ENCODE measurements at regions not wholly inside any gene's neighbourhood (a gene's known extent, or its start where the extent isn't known, plus 50 kb on each side); places are given as distances from the start of the nearest gene placed in this dataset.

- TF ChIP-seq ARNTL (CRISPR knock-in tag; IDR thresholded peaks at IDR 0.05; ENCODE audit: borderline replicate concordance, low read depth): no peak
- no peak for TF ChIP-seq BACH2 (CRISPR knock-in tag; IDR thresholded peaks at IDR 0.05; ENCODE audit: borderline replicate concordance)
- TF ChIP-seq GLIS3 (CRISPR knock-in tag; IDR thresholded peaks at IDR 0.05): no peak
- ATAC-seq: no peak
These were observed 345.4 kb upstream of the SALL3 start for GRCh38 chr18:78634061-78634696.

DNA sequence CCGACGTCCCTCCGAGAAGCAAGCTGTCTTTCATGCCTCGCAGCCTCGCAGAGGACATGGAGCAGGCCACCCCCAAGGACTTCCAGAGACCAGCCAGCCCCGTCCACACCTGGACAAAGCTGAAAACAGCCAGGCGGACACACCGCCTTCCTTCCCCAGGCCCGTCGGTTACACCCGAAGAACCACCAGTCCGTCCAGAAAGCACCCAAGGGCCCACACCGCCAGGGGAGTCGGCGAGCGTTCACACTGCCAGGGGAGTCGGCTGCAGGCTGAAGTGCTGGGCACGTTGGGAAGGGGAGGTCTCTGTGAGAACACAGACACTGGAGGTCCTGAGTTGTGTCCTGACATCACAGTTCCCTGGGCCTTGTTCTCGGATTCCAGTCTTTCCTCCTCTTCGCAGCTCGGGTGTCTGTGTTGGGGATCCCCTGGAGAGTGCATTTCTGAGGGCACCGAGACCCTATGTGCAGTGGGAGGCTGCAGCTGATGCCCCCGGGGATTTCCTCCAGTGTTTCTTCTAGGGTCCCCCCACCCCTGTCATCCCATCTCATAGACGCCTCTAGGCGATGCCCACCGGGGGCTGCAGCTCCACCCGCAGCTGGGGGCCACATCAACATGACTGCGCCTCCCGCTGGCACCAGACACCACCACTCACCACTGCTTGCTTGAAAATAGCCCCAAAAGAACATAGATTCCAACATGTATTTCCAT is 344.4 kb upstream of the SALL3 start:
- no peak for TF ChIP-seq ZNF8 (CRISPR knock-in tag; IDR thresholded peaks at IDR 0.05)
- no peak for TF ChIP-seq ESRRG (CRISPR knock-in tag; IDR thresholded peaks at IDR 0.05)
- TF ChIP-seq, protein P1, sequence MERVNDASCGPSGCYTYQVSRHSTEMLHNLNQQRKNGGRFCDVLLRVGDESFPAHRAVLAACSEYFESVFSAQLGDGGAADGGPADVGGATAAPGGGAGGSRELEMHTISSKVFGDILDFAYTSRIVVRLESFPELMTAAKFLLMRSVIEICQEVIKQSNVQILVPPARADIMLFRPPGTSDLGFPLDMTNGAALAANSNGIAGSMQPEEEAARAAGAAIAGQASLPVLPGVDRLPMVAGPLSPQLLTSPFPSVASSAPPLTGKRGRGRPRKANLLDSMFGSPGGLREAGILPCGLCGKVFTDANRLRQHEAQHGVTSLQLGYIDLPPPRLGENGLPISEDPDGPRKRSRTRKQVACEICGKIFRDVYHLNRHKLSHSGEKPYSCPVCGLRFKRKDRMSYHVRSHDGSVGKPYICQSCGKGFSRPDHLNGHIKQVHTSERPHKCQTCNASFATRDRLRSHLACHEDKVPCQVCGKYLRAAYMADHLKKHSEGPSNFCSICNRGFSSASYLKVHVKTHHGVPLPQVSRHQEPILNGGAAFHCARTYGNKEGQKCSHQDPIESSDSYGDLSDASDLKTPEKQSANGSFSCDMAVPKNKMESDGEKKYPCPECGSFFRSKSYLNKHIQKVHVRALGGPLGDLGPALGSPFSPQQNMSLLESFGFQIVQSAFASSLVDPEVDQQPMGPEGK (CRISPR knock-in tag; IDR thresholded peaks at IDR 0.05; ENCODE audit: borderline replicate concordance): no peak
- TF ChIP-seq BACH2 (CRISPR knock-in tag; IDR thresholded peaks at IDR 0.05; ENCODE audit: borderline replicate concordance): no peak
- TF ChIP-seq, protein P2, sequence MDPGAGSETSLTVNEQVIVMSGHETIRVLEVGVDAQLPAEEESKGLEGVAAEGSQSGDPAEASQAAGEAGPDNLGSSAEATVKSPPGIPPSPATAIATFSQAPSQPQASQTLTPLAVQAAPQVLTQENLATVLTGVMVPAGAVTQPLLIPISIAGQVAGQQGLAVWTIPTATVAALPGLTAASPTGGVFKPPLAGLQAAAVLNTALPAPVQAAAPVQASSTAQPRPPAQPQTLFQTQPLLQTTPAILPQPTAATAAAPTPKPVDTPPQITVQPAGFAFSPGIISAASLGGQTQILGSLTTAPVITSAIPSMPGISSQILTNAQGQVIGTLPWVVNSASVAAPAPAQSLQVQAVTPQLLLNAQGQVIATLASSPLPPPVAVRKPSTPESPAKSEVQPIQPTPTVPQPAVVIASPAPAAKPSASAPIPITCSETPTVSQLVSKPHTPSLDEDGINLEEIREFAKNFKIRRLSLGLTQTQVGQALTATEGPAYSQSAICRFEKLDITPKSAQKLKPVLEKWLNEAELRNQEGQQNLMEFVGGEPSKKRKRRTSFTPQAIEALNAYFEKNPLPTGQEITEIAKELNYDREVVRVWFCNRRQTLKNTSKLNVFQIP (CRISPR knock-in tag; IDR thresholded peaks at IDR 0.05; ENCODE audit: borderline replicate concordance, low read depth): no peak
- TF ChIP-seq ISL1 (CRISPR knock-in tag; IDR thresholded peaks at IDR 0.05): no peak
- TF ChIP-seq PPARA (CRISPR knock-in tag; IDR thresholded peaks at IDR 0.05; ENCODE audit: borderline replicate concordance): no peak
- TF ChIP-seq GLIS3 (CRISPR knock-in tag; IDR thresholded peaks at IDR 0.05): no peak
- TF ChIP-seq TSHZ2 (CRISPR knock-in tag; IDR thresholded peaks at IDR 0.05): no peak
- no peak for ATAC-seq

DNA sequence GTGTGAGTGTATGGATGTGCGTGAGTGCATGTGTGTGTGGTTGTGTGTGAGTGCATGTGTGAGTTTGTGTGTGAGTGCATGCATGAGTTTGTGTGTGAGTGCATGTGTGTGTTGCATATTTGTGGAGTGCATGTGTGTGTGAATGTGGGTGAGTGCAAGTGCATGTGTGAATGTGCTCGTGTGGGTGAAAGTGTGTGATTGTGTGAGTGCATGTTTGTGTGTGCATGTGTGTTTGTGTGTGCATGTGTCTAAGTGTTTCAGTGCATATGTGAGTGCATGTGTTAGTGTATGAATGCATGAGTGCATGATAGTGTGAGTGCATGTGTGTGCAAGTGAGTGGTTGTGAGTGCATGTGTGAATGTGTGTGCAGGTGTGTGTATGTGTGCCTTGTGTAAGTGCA is 343.4 kb upstream of the SALL3 start:
- ATAC-seq: no peak
- TF ChIP-seq ARNTL (CRISPR knock-in tag; IDR thresholded peaks at IDR 0.05; ENCODE audit: borderline replicate concordance, low read depth) (no peak), ZNF70 (CRISPR knock-in tag; IDR thresholded peaks at IDR 0.05) (no peak), SNAI2 (CRISPR knock-in tag; IDR thresholded peaks at IDR 0.05) (no peak), ZFP30 (CRISPR knock-in tag; IDR thresholded peaks at IDR 0.05) (no peak), TSHZ2 (CRISPR knock-in tag; IDR thresholded peaks at IDR 0.05) (no peak)

GRCh38 chr18:78637442-78638402 is 341.9 kb upstream of the SALL3 start:
- no peak for ATAC-seq
- TF ChIP-seq TOX (CRISPR knock-in tag; IDR thresholded peaks at IDR 0.05; ENCODE audit: borderline replicate concordance) (no peak), BACH2 (CRISPR knock-in tag; IDR thresholded peaks at IDR 0.05; ENCODE audit: borderline replicate concordance) (no peak), OSR1 (CRISPR knock-in tag; IDR thresholded peaks at IDR 0.05) (no peak), ISL1 (CRISPR knock-in tag; IDR thresholded peaks at IDR 0.05) (no peak), PPARA (CRISPR knock-in tag; IDR thresholded peaks at IDR 0.05; ENCODE audit: borderline replicate concordance) (no peak), ZNF8 (CRISPR knock-in tag; IDR thresholded peaks at IDR 0.05) (no peak), ZNF565 (CRISPR knock-in tag; conservative IDR thresholded peaks at IDR 0.05; ENCODE audit: low read depth) (no peak), TCF4 (CRISPR knock-in tag; IDR thresholded peaks at IDR 0.05; ENCODE audit: borderline replicate concordance) (no peak), ARNTL (CRISPR knock-in tag; IDR thresholded peaks at IDR 0.05; ENCODE audit: borderline replicate concordance, low read depth) (no peak), SNAI2 (CRISPR knock-in tag; IDR thresholded peaks at IDR 0.05) (no peak), RARB (CRISPR knock-in tag; IDR thresholded peaks at IDR 0.05) (no peak)
- TF ChIP-seq, protein P1 (CRISPR knock-in tag; IDR thresholded peaks at IDR 0.05; ENCODE audit: borderline replicate concordance): no peak
- TF ChIP-seq, protein P2 (CRISPR knock-in tag; IDR thresholded peaks at IDR 0.05; ENCODE audit: borderline replicate concordance, low read depth): no peak
